ENCODE measurements at regions not wholly inside any gene's neighbourhood (a gene's known extent, or its start where the extent isn't known, plus 50 kb on each side); places are given as distances from the start of the nearest gene placed in this dataset.
"Not testable (repeated sequence)": the region's sequence is repeated elsewhere in the genome, so short reads cannot be mapped to it uniquely, and the experiment has no call there.

- Histone ChIP-seq H3K4me1 (ENCODE audit: control extremely low read depth in 1 of 4, control insufficient read depth in 4 of 4, insufficient read depth in 4 of 4, low read length in 3 of 4) (peaks cover 0 to 1% (median 0%) of the 10 kb centered on the region in 4 experiments), H3K27ac (ENCODE audit: insufficient read depth in 1 of 2, low read depth in 1 of 2, low read length in 2 of 2, poor library complexity in 1 of 2, severe bottlenecking in 2 of 2) (no peak overlapping the region), H3K4me3 (ENCODE audit: control insufficient read depth in 1 of 7, extremely low read depth in 1 of 7, insufficient read depth in 4 of 7, low read depth in 2 of 7, low read length in 6 of 7) (no peak overlapping the region), H3K36me3 (ENCODE audit: control insufficient read depth in 4 of 4, insufficient read depth in 4 of 4, low read length in 3 of 4) (no peaks in the 10 kb centered on the region), H3K9me3 (ENCODE audit: control extremely low read depth in 1 of 5, control insufficient read depth in 4 of 5, insufficient read depth in 2 of 5, low read depth in 1 of 5, low read length in 4 of 5) (peaks cover 0 to 1% (median 0%) of the 10 kb centered on the region in 5 experiments), H3K27me3 (replicated peaks in 2 of 5; ENCODE audit: control insufficient read depth in 4 of 5, insufficient read depth in 5 of 5, low read length in 4 of 5) (no peaks in the 10 kb centered on the region)
- 96% methylated on average over 17 of the region's 25 CpGs for WGBS (ENCODE audit: insufficient coverage)
- ChIA-PET CTCF (interaction anchor here (1.1 to 1.2 kb wide), 2 partner anchors 8 to 58 kb away, joined by 3 to 6 read pairs; no protein-coding TSS in a partner anchor), POLR2A (no interaction called here)
- no peak for DNase-seq
Observed at GRCh38 chr12:131287015-131287937, 333.6 kb downstream of the ADGRD1 start.

DNA sequence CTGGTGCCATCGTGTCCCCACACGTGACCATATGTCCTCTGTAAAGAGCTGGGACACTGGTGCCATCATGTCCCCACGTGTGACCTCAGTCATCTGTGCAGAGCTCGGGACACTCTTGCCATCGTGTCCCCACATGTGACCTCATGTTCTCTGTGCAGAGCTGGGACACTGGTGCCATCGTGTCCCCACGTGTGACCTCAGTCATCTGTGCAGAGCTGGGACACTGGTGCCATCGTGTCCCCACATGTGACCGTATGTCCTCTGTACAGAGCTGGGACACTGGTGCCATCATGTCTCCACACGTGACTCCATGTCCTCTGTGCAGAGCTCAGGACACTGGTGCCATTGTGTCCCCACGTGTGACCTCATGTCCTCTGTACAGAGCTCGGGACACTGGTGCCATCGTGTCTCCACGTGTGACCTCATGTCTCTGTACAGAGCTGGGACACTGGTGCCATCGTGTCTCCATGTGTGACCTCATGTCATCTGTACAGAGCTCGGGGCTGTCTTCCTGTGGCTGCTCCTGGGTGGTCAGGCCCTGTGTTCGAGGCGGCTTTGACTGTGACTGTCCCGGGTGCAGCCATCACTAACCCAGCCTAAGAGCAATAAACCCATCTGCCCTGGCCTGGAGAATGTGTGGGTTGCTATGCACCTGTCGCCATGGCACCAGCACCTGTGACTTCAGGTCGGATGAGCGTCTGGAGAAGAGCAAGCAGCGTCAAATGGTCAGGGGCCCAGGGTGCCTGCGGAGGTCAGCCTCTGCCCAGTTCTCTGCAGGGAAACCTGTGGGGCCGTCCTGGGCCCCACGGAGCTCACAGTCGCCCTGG is 334.4 kb downstream of the ADGRD1 start:
- no peaks in the 10 kb centered on the region for H3K27me3 ChIP-seq (replicated peaks in 2 of 5; ENCODE audit: control insufficient read depth in 4 of 5, insufficient read depth in 5 of 5, low read length in 4 of 5)
- H3K4me3 ChIP-seq (ENCODE audit: control insufficient read depth in 1 of 7, extremely low read depth in 1 of 7, insufficient read depth in 4 of 7, low read depth in 2 of 7, low read length in 6 of 7), result no peak overlapping the region
- H3K27ac ChIP-seq (ENCODE audit: insufficient read depth in 1 of 2, low read depth in 1 of 2, low read length in 2 of 2, poor library complexity in 1 of 2, severe bottlenecking in 2 of 2), result no peak overlapping the region
- CTCF ChIA-PET, result interaction anchor here (1.1 to 1.2 kb wide), 2 partner anchors 9 to 58 kb away, joined by 3 to 6 read pairs; no protein-coding TSS in a partner anchor
- no peaks in the 10 kb centered on the region for H3K36me3 ChIP-seq (ENCODE audit: control insufficient read depth in 4 of 4, insufficient read depth in 4 of 4, low read length in 3 of 4)
- DNase-seq, result no peak
- H3K4me1 ChIP-seq (ENCODE audit: control extremely low read depth in 1 of 4, control insufficient read depth in 4 of 4, insufficient read depth in 4 of 4, low read length in 3 of 4), result peaks cover 0 to 6% (median 2%) of the 10 kb centered on the region in 4 experiments
- POLR2A ChIA-PET, result no interaction called here
- 94% methylated on average over 16 of the region's 27 CpGs for WGBS (ENCODE audit: insufficient coverage)
- peaks cover 0 to 1% (median 0%) of the 10 kb centered on the region in 5 experiments for H3K9me3 ChIP-seq (ENCODE audit: control extremely low read depth in 1 of 5, control insufficient read depth in 4 of 5, insufficient read depth in 2 of 5, low read depth in 1 of 5, low read length in 4 of 5)

DNA sequence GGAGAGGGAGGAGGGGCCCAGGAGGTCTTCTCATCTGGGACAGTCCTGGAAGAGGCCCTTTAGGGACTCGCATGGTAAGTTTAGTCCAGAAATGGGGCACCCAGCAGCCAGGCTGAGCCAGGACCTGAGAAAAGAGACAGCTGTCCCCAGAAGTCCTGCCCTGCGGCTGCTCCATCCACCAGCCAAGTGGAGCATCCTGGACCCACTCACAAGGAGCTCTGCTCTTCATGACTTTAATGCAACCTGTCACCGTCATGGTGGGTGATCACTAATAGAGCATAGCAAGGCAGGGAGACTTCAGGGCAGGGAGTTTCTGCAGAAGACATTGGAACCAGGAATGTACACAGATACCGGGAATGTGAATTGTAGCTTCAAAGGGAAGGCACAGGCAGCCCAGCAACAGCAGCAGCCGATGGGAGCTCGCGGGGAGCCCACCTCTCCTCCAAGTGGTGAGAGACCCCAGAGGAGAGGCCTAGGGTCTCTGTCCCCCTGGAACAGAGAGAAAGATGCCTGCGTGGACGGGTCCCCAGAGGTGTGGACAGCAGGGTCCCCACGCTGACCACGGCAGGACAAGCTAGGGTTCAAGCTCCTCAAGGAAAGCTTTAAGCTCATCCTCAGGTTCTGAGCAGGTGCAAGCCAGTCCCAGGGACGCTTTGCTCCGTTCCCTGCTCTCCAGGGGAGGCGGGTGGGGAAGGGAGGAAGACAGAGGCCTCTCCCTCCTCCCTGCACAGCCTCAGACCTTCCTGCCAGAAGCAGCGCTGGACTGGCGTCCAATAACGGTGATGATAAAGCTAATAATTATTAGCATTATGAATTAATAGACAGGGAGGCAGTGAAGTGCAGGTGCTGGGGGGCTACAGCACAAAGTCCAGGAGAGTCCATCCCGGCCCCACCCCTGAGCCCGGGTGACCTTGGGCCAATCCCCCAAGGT is 335.3 kb downstream of the ADGRD1 start:
- whole genome bisulfite sequencing (ENCODE audit: insufficient coverage), result 91% methylated on average over 9 of the region's 19 CpGs
- H3K27ac ChIP-seq (ENCODE audit: insufficient read depth in 1 of 2, low read depth in 1 of 2, low read length in 2 of 2, poor library complexity in 1 of 2, severe bottlenecking in 2 of 2); H3K4me3 ChIP-seq (ENCODE audit: control insufficient read depth in 1 of 7, extremely low read depth in 1 of 7, insufficient read depth in 4 of 7, low read depth in 2 of 7, low read length in 6 of 7); DNase-seq; POLR2A ChIA-PET; CTCF ChIA-PET; H3K9me3 ChIP-seq (ENCODE audit: control extremely low read depth in 1 of 5, control insufficient read depth in 4 of 5, insufficient read depth in 2 of 5, low read depth in 1 of 5, low read length in 4 of 5); H3K4me1 ChIP-seq (ENCODE audit: control extremely low read depth in 1 of 4, control insufficient read depth in 4 of 4, insufficient read depth in 4 of 4, low read length in 3 of 4); H3K36me3 ChIP-seq (ENCODE audit: control insufficient read depth in 4 of 4, insufficient read depth in 4 of 4, low read length in 3 of 4); H3K27me3 ChIP-seq (replicated peaks in 2 of 5; ENCODE audit: control insufficient read depth in 4 of 5, insufficient read depth in 5 of 5, low read length in 4 of 5): not testable (repeated sequence)

DNA sequence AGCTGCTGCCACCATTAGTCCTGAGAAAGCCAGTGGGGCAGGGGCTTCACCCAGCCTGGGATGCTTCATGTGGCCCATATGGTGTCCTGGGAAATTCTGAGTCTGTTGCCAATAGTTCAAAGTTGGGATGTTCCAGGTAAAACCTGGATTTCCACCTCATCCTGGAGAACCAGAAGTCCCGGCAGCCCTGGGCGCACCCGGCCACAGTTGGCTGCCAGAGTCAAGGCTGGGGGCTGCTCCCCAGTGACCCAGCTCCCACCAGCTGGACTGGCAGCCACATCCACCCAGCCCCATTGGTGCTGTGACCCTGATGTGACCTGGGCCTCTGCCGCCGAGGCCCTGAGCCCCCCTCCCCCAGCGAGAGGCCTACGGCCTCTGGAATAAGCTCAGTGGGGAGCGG is 336.1 kb downstream of the ADGRD1 start:
- H3K36me3 ChIP-seq (ENCODE audit: control insufficient read depth in 4 of 4, insufficient read depth in 4 of 4, low read length in 3 of 4); H3K27me3 ChIP-seq (replicated peaks in 2 of 5; ENCODE audit: control insufficient read depth in 4 of 5, insufficient read depth in 5 of 5, low read length in 4 of 5); H3K27ac ChIP-seq (ENCODE audit: insufficient read depth in 1 of 2, low read depth in 1 of 2, low read length in 2 of 2, poor library complexity in 1 of 2, severe bottlenecking in 2 of 2); H3K9me3 ChIP-seq (ENCODE audit: control extremely low read depth in 1 of 5, control insufficient read depth in 4 of 5, insufficient read depth in 2 of 5, low read depth in 1 of 5, low read length in 4 of 5); DNase-seq; POLR2A ChIA-PET; H3K4me3 ChIP-seq (ENCODE audit: control insufficient read depth in 1 of 7, extremely low read depth in 1 of 7, insufficient read depth in 4 of 7, low read depth in 2 of 7, low read length in 6 of 7); CTCF ChIA-PET; H3K4me1 ChIP-seq (ENCODE audit: control extremely low read depth in 1 of 4, control insufficient read depth in 4 of 4, insufficient read depth in 4 of 4, low read length in 3 of 4): not testable (repeated sequence)
- WGBS (ENCODE audit: insufficient coverage), result 95% methylated on average over 3 of the region's 8 CpGs

DNA sequence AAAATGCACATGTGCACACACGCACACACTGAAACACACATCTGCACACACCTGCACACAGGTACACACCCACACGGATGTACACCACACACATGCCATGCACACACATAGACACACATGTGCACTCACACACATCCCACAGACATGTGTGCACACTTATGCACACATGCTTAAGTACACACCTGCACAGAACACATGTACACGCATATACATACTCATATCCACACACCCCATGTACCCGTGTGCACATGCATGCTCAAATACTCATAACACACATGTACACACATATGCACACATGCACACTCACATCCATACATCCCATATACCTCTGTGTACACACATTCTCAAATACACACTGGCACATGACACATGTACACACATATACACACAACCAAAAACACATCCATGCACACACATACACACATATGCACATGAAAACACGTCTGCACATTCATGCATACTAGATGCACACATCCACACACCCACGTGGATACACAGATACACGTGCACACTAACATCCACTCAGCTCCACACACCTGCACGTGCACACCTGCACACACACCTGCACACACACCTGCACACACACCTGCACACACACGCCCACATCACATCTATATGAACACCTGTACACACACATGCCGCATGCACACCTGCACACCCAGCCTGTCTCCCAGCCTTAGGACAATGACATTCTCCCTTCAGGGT is 336.7 kb downstream of the ADGRD1 start:
- no peak overlapping the region for H3K4me3 ChIP-seq (ENCODE audit: control insufficient read depth in 1 of 7, extremely low read depth in 1 of 7, insufficient read depth in 4 of 7, low read depth in 2 of 7, low read length in 6 of 7)
- no peaks in the 10 kb centered on the region for H3K36me3 ChIP-seq (ENCODE audit: control insufficient read depth in 4 of 4, insufficient read depth in 4 of 4, low read length in 3 of 4)
- H3K27ac ChIP-seq (ENCODE audit: insufficient read depth in 1 of 2, low read depth in 1 of 2, low read length in 2 of 2, poor library complexity in 1 of 2, severe bottlenecking in 2 of 2), result no peak overlapping the region
- no peak for DNase-seq
- peaks cover 0 to 8% (median 6%) of the 10 kb centered on the region in 4 experiments for H3K4me1 ChIP-seq (ENCODE audit: control extremely low read depth in 1 of 4, control insufficient read depth in 4 of 4, insufficient read depth in 4 of 4, low read length in 3 of 4)
- CTCF ChIA-PET, result no interaction called here
- POLR2A ChIA-PET, result no interaction called here
- peaks cover 0 to 1% (median 0%) of the 10 kb centered on the region in 5 experiments for H3K9me3 ChIP-seq (ENCODE audit: control extremely low read depth in 1 of 5, control insufficient read depth in 4 of 5, insufficient read depth in 2 of 5, low read depth in 1 of 5, low read length in 4 of 5)
- no peaks in the 10 kb centered on the region for H3K27me3 ChIP-seq (replicated peaks in 2 of 5; ENCODE audit: control insufficient read depth in 4 of 5, insufficient read depth in 5 of 5, low read length in 4 of 5)
- WGBS (ENCODE audit: insufficient coverage), result 87% methylated on average over 7 of the region's 10 CpGs
